AG09319 (cell line): ENCODE measurements at regions not wholly inside any gene's neighbourhood (a gene's known extent, or its start where the extent isn't known, plus 50 kb on each side); places are given as distances from the start of the nearest gene placed in this dataset.

Experiments used
- DNase-seq: peaks from one replicate; pipeline ENCODE4 v3.0.0-alpha.2; 2010; ENCODE audit warnings: low read depth; ENCODE audit errors: extremely low read depth
- CTCF ChIP-seq: IDR thresholded peaks from 2 replicates; pipeline ENCODE4 v1.5.1; 2011; ENCODE audit warnings: low read depth, mild to moderate bottlenecking, inconsistent platforms, low read length, moderate library complexity

GRCh38 chr6:131372535-131372934, 200.5 kb upstream of the ARG1 start:
- no peak for DNase-seq
- TF ChIP-seq CTCF: no peak

- DNase-seq: no peak
- TF ChIP-seq CTCF: no peak
Measured at GRCh38 chr6:131377112-131377705, 195.8 kb upstream of the ARG1 start.

GRCh38 chr6:131378874-131379273, 194.2 kb upstream of the ARG1 start:
- no peak for TF ChIP-seq CTCF
- DNase-seq: no peak

GRCh38 chr6:131379948-131380347, 193.1 kb upstream of the ARG1 start:
- TF ChIP-seq CTCF: no peak
- DNase-seq: no peak

- TF ChIP-seq CTCF: no peak
Measured at GRCh38 chr6:131381052-131381708, 191.8 kb upstream of the ARG1 start.

GRCh38 chr6:131381709-131382093, 191.3 kb upstream of the ARG1 start:
- no peak for DNase-seq
- no peak for TF ChIP-seq CTCF

More at GRCh38 chr6:131381052-131381708, 191.8 kb upstream of the ARG1 start:
- DNase-seq: no peak

- DNase-seq: no peak
- TF ChIP-seq CTCF: no peak
Measured at GRCh38 chr6:131382631-131383030, 190.4 kb upstream of the ARG1 start.
